BLaER1 treated with 17β-estradiol and CSF1 and Interleukin-3, amounts not matched to agents 10 nM and 100 nM (cell line): ENCODE measurements at regions not wholly inside any gene's neighbourhood (a gene's known extent, or its start where the extent isn't known, plus 50 kb on each side); places are given as distances from the start of the nearest gene placed in this dataset.
"Not testable (repeated sequence)": the region's sequence is repeated elsewhere in the genome, so short reads cannot be mapped to it uniquely, and the experiment has no call there.

Experiments
- H3K27ac ChIP-seq, 11 experiments: shearing (Covaris generic); formaldehyde crosslinking; 2 replicates each; pipeline ENCODE4 v1.8.1; 2022
- H3K27me3 ChIP-seq, 11 experiments: shearing (Covaris generic); formaldehyde crosslinking; 2 replicates each; pipeline ENCODE4 v1.8.1; 2022
- H3K36me3 ChIP-seq, 11 experiments: shearing (Covaris generic); formaldehyde crosslinking; 2 replicates each; pipeline ENCODE4 v1.8.1; 2022
- H3K4me1 ChIP-seq, 10 experiments: shearing (Covaris generic); formaldehyde crosslinking; 2 replicates each; pipeline ENCODE4 v1.8.1; 2022
- H3K4me2 ChIP-seq, 11 experiments: shearing (Covaris generic); formaldehyde crosslinking; 2 replicates each; pipeline ENCODE4 v1.8.1; 2022
- H3K4me3 ChIP-seq, 10 experiments: shearing (Covaris generic); formaldehyde crosslinking; 2 replicates each; pipeline ENCODE4 v1.8.1; 2022
- H3K9ac ChIP-seq, 11 experiments: shearing (Covaris generic); formaldehyde crosslinking; 2 replicates each; pipeline ENCODE4 v1.8.1; 2022
- H3K9me3 ChIP-seq, 11 experiments: shearing (Covaris generic); formaldehyde crosslinking; replicated peaks in 1 of 11; 2 replicates each; pipeline ENCODE4 v1.8.1; 2022
- H4K20me1 ChIP-seq, 11 experiments: shearing (Covaris generic); formaldehyde crosslinking; 2 replicates each; pipeline ENCODE4 v1.8.1; 2022
- Cebpa-rat ChIP-seq, 11 experiments: shearing (Covaris generic); IDR thresholded peaks; 2 replicates each; pipeline ENCODE4 v1.8.1; 2022

DNA sequence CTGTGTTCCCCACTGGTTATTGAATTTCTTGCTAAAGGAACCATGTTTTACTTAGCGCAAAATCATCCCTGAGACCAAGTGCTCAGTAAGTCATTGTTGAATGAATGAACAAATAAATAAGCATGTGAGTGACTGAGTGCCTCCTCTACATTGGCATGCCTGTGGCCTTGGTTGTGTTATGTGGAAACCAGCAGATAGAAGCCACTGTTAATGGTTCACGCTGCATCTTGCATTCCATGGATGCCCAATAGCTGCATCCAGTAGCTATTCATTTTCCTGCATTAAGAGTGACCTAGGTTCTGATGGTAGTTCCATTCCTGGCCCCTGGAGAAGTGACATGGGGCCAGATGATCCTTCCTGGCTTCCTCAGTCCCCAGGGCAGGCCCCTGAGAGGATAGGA, 113.3 kb upstream of the BMPER start:
- H3K36me3 ChIP-seq, result no peaks in the 10 kb centered on the region
- no peak overlapping the region for H3K9ac ChIP-seq
- H4K20me1 ChIP-seq, result no peaks in the 10 kb centered on the region
- peaks cover 0 to 3% (median 0%) of the 10 kb centered on the region in 11 experiments; a peak in 8 of 22 replicates for H3K9me3 ChIP-seq
- H3K27me3 ChIP-seq, result no peaks in the 10 kb centered on the region
- no peak overlapping the region for H3K4me3 ChIP-seq
- no peak for TF ChIP-seq Cebpa-rat (IDR thresholded peaks at IDR 0.05)
- H3K27ac ChIP-seq, result no peak overlapping the region
- H3K4me2 ChIP-seq, result no peak overlapping the region
- H3K4me1 ChIP-seq, result peaks cover 5 to 14% (median 10%) of the 10 kb centered on the region in 10 experiments; a peak in 16 of 20 replicates

DNA sequence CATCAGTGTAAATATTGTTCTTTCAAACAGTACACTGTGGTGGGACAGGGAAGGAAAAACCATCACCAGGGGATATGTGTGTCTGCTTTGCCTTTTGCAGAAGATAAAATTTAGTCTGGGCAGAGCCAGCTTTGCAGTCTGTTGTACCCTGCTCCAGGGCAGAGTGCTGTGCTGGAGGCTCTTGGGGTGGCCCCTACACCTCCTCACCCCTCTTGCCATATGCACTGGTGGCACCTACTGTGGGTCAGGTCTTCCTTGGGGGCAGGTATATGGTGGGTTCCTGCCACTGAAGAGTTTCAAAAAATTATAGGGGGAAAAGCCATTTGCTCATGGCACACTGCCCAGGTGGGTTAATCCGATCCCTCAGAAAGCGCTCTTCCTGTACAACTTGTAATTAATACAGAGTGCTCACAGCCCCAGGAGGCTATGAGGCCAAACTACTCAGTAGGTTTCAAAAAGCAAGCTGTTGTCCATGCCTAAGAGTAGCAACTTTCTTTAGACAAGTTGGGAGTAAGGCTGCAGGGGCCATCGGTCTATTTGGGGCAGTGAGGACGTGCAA, 112.7 kb upstream of the BMPER start:
- Histone ChIP-seq H3K27ac (no peak overlapping the region), H3K27me3 (no peaks in the 10 kb centered on the region), H3K36me3 (no peaks in the 10 kb centered on the region), H3K4me2 (no peak overlapping the region), H3K4me3 (no peak overlapping the region), H3K9me3 (peaks cover 0 to 9% (median 6%) of the 10 kb centered on the region in 11 experiments; a peak in 15 of 22 replicates), H3K4me1 (peaks cover 5 to 14% (median 10%) of the 10 kb centered on the region in 10 experiments; a peak in 16 of 20 replicates), H4K20me1 (no peaks in the 10 kb centered on the region), H3K9ac (no peak overlapping the region)
- TF ChIP-seq Cebpa-rat (IDR thresholded peaks at IDR 0.05), result no peak

GRCh38 chr7:33793616-33794015, 111.7 kb upstream of the BMPER start:
- Histone ChIP-seq H3K9ac (no peak overlapping the region), H3K36me3 (no peaks in the 10 kb centered on the region), H3K4me3 (no peak overlapping the region), H4K20me1 (no peaks in the 10 kb centered on the region), H3K4me2 (no peak overlapping the region), H3K27ac (no peak overlapping the region), H3K27me3 (no peaks in the 10 kb centered on the region), H3K4me1 (peaks cover 5 to 18% (median 11%) of the 10 kb centered on the region in 10 experiments; a peak in 16 of 20 replicates), H3K9me3 (peaks cover 0 to 16% (median 11%) of the 10 kb centered on the region in 11 experiments; a peak in 15 of 22 replicates)
- no peak for TF ChIP-seq Cebpa-rat (IDR thresholded peaks at IDR 0.05)

DNA sequence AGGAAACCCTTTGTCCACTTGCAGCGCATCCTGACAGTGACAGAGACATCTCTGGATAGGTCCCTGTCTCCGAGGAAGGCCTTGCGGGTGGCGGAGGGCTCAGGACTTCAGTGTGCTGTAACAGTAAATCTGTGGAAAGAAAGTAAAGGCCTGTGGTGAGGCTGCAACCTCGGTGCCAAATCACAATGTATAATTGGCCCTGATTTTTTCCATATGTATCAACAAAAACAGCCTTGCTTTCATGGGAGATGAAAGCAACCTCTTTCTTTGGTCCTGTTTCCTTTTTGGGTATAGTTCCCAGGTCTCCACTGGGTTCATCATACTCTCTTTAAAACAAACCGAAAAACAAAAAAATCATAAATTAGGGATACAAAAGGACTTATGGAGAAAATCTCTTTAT, 110.9 kb upstream of the BMPER start:
- no peak overlapping the region for H3K9ac ChIP-seq
- H3K27me3 ChIP-seq, result no peaks in the 10 kb centered on the region
- no peak overlapping the region for H3K4me2 ChIP-seq
- peaks cover under 1 to 23% (median 7%) of the 10 kb centered on the region in 10 experiments; a peak in 16 of 20 replicates for H3K4me1 ChIP-seq
- H3K4me3 ChIP-seq, result no peak overlapping the region
- no peaks in the 10 kb centered on the region for H4K20me1 ChIP-seq
- no peaks in the 10 kb centered on the region for H3K36me3 ChIP-seq
- peaks cover 0 to 17% (median 11%) of the 10 kb centered on the region in 11 experiments; a peak in 15 of 22 replicates for H3K9me3 ChIP-seq
- TF ChIP-seq Cebpa-rat (IDR thresholded peaks at IDR 0.05), result no peak
- H3K27ac ChIP-seq, result no peak overlapping the region

GRCh38 chr7:33794959-33795358, 110.4 kb upstream of the BMPER start:
- Histone ChIP-seq H3K4me3 (no peak overlapping the region), H3K9me3 (peaks cover 0 to 17% (median 11%) of the 10 kb centered on the region in 11 experiments; a peak in 15 of 22 replicates), H3K4me1 (peaks cover 0 to 18% (median 2%) of the 10 kb centered on the region in 10 experiments; a peak in 13 of 20 replicates), H3K4me2 (no peak overlapping the region), H4K20me1 (no peaks in the 10 kb centered on the region), H3K9ac (no peak overlapping the region), H3K36me3 (no peaks in the 10 kb centered on the region), H3K27me3 (no peaks in the 10 kb centered on the region), H3K27ac (no peak overlapping the region)
- no peak for TF ChIP-seq Cebpa-rat (IDR thresholded peaks at IDR 0.05)

DNA sequence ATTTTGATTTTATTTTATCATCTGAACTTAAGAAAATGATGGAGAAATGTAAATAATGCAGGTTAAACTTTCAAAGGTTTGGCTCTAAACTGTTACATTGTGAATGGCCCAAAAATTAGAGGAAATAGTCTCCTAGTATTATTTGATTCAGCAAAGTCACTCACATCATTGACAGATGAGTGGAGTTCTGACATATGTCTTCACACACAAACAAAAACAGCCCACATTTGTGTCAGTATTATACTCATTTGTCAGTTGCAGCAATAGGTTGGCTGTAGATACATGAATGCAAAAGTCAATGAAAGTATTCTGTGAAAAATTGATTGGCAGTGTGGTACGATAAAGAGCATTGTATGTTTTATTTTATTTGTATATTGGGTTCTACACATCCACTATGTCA, 108.8 kb upstream of the BMPER start:
- TF ChIP-seq Cebpa-rat (IDR thresholded peaks at IDR 0.05), result no peak
- H3K27me3 ChIP-seq, result no peaks in the 10 kb centered on the region
- no peak overlapping the region for H3K9ac ChIP-seq
- no peaks in the 10 kb centered on the region for H4K20me1 ChIP-seq
- H3K36me3 ChIP-seq, result no peaks in the 10 kb centered on the region
- no peak overlapping the region for H3K4me3 ChIP-seq
- peaks cover 0 to 16% (median 0%) of the 10 kb centered on the region in 10 experiments; a peak in 3 of 20 replicates for H3K4me1 ChIP-seq
- H3K27ac ChIP-seq, result no peak overlapping the region
- no peak overlapping the region for H3K4me2 ChIP-seq
- peaks cover 0 to 17% (median 11%) of the 10 kb centered on the region in 11 experiments; a peak in 15 of 22 replicates for H3K9me3 ChIP-seq

DNA sequence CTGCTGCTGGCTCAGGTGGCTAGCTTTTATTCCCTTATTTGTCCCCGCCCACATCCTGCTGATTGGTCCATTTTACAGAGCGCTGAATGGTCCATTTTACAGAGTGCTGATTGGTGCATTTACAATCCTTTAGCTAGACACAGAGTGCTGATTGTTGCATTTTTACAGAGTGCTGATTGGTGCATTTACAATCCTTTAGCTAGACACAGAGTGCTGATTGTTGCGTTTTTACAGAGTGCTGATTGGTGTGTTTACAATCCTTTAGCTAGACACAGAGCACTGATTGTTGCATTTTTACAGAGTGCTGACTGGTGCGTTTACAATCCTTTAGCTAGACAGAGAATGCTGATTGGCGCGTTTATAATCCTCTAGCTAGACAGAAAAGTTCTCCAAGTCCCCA, 107.8 kb upstream of the BMPER start:
- not testable (repeated sequence) for H3K9ac ChIP-seq
- H3K4me1 ChIP-seq, result peaks cover 0 to 16% (median 0%) of the 10 kb centered on the region in 10 experiments; a peak in 3 of 20 replicates

DNA sequence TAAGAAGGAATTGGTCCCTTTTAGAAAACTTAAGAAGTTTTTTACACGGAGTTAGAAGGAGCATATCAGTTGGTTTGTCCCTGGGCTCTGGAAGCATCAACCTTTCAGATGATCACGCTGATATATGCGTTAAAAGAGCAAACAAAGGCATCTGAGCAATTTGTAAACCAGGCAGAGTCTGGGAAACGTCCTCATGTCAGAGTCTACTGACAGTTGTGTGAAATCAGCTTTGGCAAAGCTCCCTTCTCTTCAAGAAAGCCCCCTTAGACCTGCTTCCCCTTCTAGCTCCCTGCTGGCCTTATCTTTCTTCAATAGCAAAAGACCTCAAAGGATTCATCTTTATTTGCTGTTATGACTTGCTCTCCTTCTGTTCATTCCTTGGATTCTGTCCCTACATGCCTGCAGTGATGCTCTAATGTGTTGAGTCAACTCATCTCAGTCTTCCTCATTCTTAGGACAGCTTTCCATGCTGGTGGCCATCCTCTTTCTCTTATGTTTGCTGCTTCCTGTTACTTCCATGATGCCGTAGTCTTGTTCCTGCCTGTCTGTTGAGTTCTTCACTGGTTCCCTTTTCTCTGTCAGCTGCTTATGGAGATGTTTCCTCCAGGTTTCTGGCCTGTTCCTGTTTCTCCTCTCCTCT, 106.5 kb upstream of the BMPER start:
- Histone ChIP-seq H3K4me2 (peak overlapping the region in 2 of 11 experiments; percentile 5 to 12; a peak in 3 of 22 replicates), H4K20me1 (no peaks in the 10 kb centered on the region), H3K9me3 (peaks cover 0 to 17% (median 11%) of the 10 kb centered on the region in 11 experiments; a peak in 15 of 22 replicates), H3K36me3 (no peaks in the 10 kb centered on the region), H3K4me1 (peaks cover 0 to 16% (median 0%) of the 10 kb centered on the region in 10 experiments; a peak in 3 of 20 replicates), H3K9ac (no peak overlapping the region), H3K27me3 (no peaks in the 10 kb centered on the region), H3K27ac (no peak overlapping the region), H3K4me3 (no peak overlapping the region)
- no peak for TF ChIP-seq Cebpa-rat (IDR thresholded peaks at IDR 0.05)

More for the DNA sequence above, 107.8 kb upstream of the BMPER start:
- not testable (repeated sequence) for H3K27ac ChIP-seq, H3K27me3 ChIP-seq, H3K4me2 ChIP-seq, H3K36me3 ChIP-seq, H3K4me3 ChIP-seq, H4K20me1 ChIP-seq
- H3K9me3 ChIP-seq, result peaks cover 0 to 17% (median 11%) of the 10 kb centered on the region in 11 experiments; a peak in 15 of 22 replicates

DNA sequence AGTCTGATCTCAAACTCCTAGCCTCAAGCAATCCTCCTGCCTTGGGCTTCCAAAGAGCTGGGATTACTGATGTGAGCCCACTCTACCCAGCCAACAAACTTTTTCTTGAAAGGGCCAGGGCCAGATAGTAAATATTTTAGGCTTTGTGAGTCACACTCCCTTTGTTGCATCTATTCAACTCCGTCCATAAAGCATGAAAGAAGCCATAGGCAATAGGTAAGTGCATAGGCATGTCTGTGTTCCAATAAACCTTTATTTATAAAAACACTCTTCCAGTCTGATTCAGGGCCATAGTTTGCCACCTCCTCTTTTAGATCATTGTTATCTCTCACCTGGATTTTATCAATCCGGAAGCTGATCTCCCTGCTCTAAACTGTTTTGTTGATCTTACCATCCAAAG, 105.6 kb upstream of the BMPER start:
- Histone ChIP-seq H3K4me2 (no peak overlapping the region), H3K9ac (no peak overlapping the region), H3K4me3 (no peak overlapping the region), H3K36me3 (no peaks in the 10 kb centered on the region), H3K4me1 (peaks cover 0 to 16% (median 0%) of the 10 kb centered on the region in 10 experiments; a peak in 3 of 20 replicates), H3K27me3 (no peaks in the 10 kb centered on the region), H4K20me1 (no peaks in the 10 kb centered on the region), H3K27ac (no peak overlapping the region), H3K9me3 (peaks cover 0 to 17% (median 11%) of the 10 kb centered on the region in 11 experiments; a peak in 15 of 22 replicates)
- no peak for TF ChIP-seq Cebpa-rat (IDR thresholded peaks at IDR 0.05)
